ENCODE measurements at regions not wholly inside any gene's neighbourhood (a gene's known extent, or its start where the extent isn't known, plus 50 kb on each side); places are given as distances from the start of the nearest gene placed in this dataset.
"Not testable (repeated sequence)": the region's sequence is repeated elsewhere in the genome, so short reads cannot be mapped to it uniquely, and the experiment has no call there.

- no peak for DNase-seq
- Mint-ChIP-seq H3K4me1 (no peaks in the 10 kb centered on the region), H3K9me3 (no peaks in the 10 kb centered on the region), H3K4me3 (no peak overlapping the region), H3K27ac (no peak overlapping the region), H3K36me3 (no peaks in the 10 kb centered on the region), H3K27me3 (ENCODE audit: low read depth in 3 of 3) (peaks cover 2% of the 10 kb centered on the region in 3 donors)
Observed at GRCh38 chr11:67745181-67745726, 70.8 kb upstream of the ALDH3B2 start.

DNA sequence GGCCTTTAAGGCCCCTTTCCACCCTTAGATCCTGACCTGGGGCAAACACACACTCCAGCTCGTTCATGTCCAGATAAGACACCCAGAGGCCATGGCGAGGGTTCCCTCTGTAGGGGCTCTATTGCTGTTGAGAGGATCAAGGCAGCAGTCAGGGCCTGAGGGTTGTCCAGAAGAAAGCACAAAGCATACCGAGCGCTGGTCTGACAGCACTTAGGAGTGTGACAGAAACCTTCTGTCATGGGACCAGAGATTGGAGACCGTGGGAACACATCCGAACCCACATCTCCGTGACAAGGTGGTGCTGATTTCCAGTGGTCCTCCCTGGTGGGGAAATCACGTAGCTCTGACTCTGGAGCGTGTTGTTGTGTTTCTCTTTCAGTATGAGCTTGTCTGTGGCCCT, 69.8 kb upstream of the ALDH3B2 start:
- H3K27me3 Mint-ChIP-seq (ENCODE audit: low read depth in 3 of 3); H3K4me1 Mint-ChIP-seq; H3K36me3 Mint-ChIP-seq; H3K9me3 Mint-ChIP-seq; H3K4me3 Mint-ChIP-seq; DNase-seq; H3K27ac Mint-ChIP-seq: not testable (repeated sequence)

GRCh38 chr11:67738231-67738630, 63.8 kb upstream of the ALDH3B2 start:
- H3K27ac Mint-ChIP-seq; H3K36me3 Mint-ChIP-seq; H3K4me1 Mint-ChIP-seq; DNase-seq; H3K9me3 Mint-ChIP-seq; H3K4me3 Mint-ChIP-seq; H3K27me3 Mint-ChIP-seq (ENCODE audit: low read depth in 3 of 3): not testable (repeated sequence)

- not testable (repeated sequence) for H3K36me3 Mint-ChIP-seq
Observed at GRCh38 chr11:67737562-67738080, 63.2 kb upstream of the ALDH3B2 start.

GRCh38 chr11:67732045-67732787, 57.8 kb upstream of the ALDH3B2 start:
- H3K9me3 Mint-ChIP-seq: peaks cover 0 to 5% (median 0%) of the 10 kb centered on the region in 6 donors

More at GRCh38 chr11:67737562-67738080, 63.2 kb upstream of the ALDH3B2 start:
- DNase-seq, H3K4me3 Mint-ChIP-seq, H3K4me1 Mint-ChIP-seq, H3K27ac Mint-ChIP-seq, H3K9me3 Mint-ChIP-seq: not testable (repeated sequence)
- H3K27me3 Mint-ChIP-seq (ENCODE audit: low read depth in 3 of 3): peaks cover 2 to 13% (median 4%) of the 10 kb centered on the region in 3 donors

DNA sequence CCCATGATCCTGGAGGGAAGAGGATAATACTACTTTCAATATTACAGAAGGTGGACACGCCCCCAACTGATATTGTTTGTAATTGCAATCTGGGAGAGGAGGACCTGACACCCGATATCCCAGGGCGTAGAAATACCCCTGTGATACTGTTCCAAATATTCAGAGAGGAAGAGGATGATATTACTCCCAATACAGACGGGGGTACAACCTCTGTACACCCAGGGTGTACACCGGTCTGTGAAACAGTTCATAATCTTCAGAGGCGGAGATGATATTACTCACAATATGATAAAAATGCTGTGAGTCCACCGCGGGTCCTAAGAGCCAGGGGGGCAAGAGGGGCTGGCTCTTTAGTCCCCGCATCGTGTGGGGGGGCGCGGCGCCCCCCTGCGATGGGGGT, 57.2 kb upstream of the ALDH3B2 start:
- H3K4me3 Mint-ChIP-seq: peak overlapping the region; percentile 48 to 67 (median 56)
- H3K27ac Mint-ChIP-seq: peak overlapping the region in 1 of 6 donors; percentile 35
- no peak for DNase-seq

More at GRCh38 chr11:67732045-67732787, 57.8 kb upstream of the ALDH3B2 start:
- Mint-ChIP-seq H3K4me1 (peaks cover 8 to 10% of the 10 kb centered on the region in 2 donors), H3K27me3 (ENCODE audit: low read depth in 3 of 3) (peaks cover 4 to 20% (median 7%) of the 10 kb centered on the region in 3 donors), H3K4me3 (peak overlapping the region; percentile 38 to 67 (median 56)), H3K27ac (no peak overlapping the region), H3K36me3 (no peaks in the 10 kb centered on the region)
- DNase-seq: peak; percentile 13 to 36 (median 35)

GRCh38 chr11:67728163-67728571, 53.7 kb upstream of the ALDH3B2 start:
- not testable (repeated sequence) for H3K4me3 Mint-ChIP-seq, H3K9me3 Mint-ChIP-seq, H3K27ac Mint-ChIP-seq, H3K36me3 Mint-ChIP-seq, DNase-seq
- Mint-ChIP-seq H3K4me1 (peaks cover 8 to 10% of the 10 kb centered on the region in 2 donors), H3K27me3 (ENCODE audit: low read depth in 3 of 3) (peaks cover 3 to 17% (median 4%) of the 10 kb centered on the region in 3 donors)

More for the DNA sequence above, 57.2 kb upstream of the ALDH3B2 start:
- Mint-ChIP-seq H3K9me3 (peaks cover 0 to 5% (median 0%) of the 10 kb centered on the region in 6 donors), H3K4me1 (peaks cover 8 to 10% of the 10 kb centered on the region in 2 donors), H3K36me3 (no peaks in the 10 kb centered on the region), H3K27me3 (ENCODE audit: low read depth in 3 of 3) (peaks cover 4 to 19% (median 7%) of the 10 kb centered on the region in 3 donors)

- Mint-ChIP-seq H3K4me1 (peaks cover 6 to 10% of the 10 kb centered on the region in 2 donors), H3K27me3 (ENCODE audit: low read depth in 3 of 3) (peaks cover 3 to 14% (median 4%) of the 10 kb centered on the region in 3 donors)
- not testable (repeated sequence) for H3K27ac Mint-ChIP-seq, H3K36me3 Mint-ChIP-seq, H3K9me3 Mint-ChIP-seq, DNase-seq, H3K4me3 Mint-ChIP-seq
Observed at GRCh38 chr11:67727066-67728040, 52.9 kb upstream of the ALDH3B2 start.
